Ovary (tissue), 3 donors: ENCODE measurements at regions not wholly inside any gene's neighbourhood (a gene's known extent, or its start where the extent isn't known, plus 50 kb on each side); places are given as distances from the start of the nearest gene placed in this dataset.

Experiments used
- EP300 ChIP-seq: sonication (generic); formaldehyde crosslinking; IDR thresholded peaks from one replicate; pipeline ENCODE4 v1.6.1; 2017; ENCODE audit warnings: antibody characterized with exemption
- POLR2A ChIP-seq: fragments of 450-650 bp; IDR thresholded peaks from one replicate; pipeline ENCODE4 v1.6.1; 2017; ENCODE audit warnings: antibody characterized with exemption, mild to moderate bottlenecking, moderate library complexity
- TF ChIP-seq, protein P1 (sequence below), 3 donors: fragments of 450-650 bp in 2 of 3; fragments of 200-600 bp in 1 of 3; IDR thresholded peaks; one replicate each; pipeline versions ENCODE4 v1.5.1 to v1.8.0; 2016 to 2022; ENCODE audit warnings: antibody characterized with exemption in 3 of 3, mild to moderate bottlenecking in 1 of 3
- donor health status: DM: no; HTN: no; CAD: no.

DNA sequence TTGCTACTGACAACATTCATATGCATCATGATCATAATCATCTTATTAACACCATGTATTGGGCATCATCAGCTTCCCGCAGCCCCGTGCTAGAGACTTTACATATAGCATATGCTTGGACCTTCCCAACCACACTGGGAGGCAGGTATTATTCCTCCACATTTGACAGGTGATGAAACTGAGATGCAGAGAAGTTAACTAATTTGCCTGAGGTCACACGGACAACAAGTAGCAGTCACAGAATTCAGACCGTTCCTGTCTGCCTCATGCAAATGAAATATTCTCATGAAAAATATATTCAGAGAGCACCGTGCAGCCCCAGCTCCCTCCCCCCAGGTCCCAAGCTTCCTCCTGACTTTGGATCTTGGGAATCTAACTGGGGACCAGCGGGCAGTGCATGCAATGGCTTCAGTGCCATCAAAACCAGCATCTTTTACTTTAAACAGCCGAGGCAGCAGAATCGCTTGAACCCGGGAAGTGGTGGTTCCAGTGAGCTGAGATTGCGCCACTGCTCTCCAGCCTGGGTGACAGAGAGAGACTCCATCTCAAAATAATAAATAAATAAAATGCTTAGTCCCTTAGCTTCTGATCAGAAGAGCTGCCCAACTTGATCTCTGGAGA, 112.2 kb upstream of the GPR26 start:
- TF ChIP-seq, protein P1, sequence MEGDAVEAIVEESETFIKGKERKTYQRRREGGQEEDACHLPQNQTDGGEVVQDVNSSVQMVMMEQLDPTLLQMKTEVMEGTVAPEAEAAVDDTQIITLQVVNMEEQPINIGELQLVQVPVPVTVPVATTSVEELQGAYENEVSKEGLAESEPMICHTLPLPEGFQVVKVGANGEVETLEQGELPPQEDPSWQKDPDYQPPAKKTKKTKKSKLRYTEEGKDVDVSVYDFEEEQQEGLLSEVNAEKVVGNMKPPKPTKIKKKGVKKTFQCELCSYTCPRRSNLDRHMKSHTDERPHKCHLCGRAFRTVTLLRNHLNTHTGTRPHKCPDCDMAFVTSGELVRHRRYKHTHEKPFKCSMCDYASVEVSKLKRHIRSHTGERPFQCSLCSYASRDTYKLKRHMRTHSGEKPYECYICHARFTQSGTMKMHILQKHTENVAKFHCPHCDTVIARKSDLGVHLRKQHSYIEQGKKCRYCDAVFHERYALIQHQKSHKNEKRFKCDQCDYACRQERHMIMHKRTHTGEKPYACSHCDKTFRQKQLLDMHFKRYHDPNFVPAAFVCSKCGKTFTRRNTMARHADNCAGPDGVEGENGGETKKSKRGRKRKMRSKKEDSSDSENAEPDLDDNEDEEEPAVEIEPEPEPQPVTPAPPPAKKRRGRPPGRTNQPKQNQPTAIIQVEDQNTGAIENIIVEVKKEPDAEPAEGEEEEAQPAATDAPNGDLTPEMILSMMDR (IDR thresholded peaks at IDR 0.05), result no peak
- TF ChIP-seq POLR2A, result no peak
- no peak for TF ChIP-seq EP300
